HG03196 (cell line): ENCODE measurements at regions not wholly inside any gene's neighbourhood (a gene's known extent, or its start where the extent isn't known, plus 50 kb on each side); places are given as distances from the start of the nearest gene placed in this dataset.
"Not testable (repeated sequence)": the region's sequence is repeated elsewhere in the genome, so short reads cannot be mapped to it uniquely, and the experiment has no call there.

ENCODE experiments used
- ATAC-seq: cut with Tn5 transposase; IDR thresholded peaks from one replicate; pipeline ENCODE4 v1.9.1; 2021; ENCODE audit not compliant: unreplicated experiment

DNA sequence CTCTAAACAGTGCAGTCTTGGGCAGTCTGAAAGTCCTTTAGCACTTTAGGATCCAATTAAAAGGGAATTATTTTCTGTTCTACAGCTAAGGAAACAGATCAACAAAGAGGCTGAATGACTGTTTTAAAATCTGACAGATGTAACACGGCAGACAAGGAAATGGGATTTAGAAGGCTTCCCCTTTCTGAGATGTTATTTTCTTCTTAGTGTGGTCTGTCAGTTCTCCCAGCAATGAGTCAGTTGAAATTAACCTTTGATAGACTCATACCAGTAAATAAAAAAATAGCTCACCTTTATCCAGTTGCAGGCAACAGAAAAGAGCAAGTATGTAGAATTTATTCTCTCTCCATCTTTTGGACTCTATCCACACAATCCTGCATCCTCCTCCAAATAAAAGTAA is 98.1 kb downstream of the NEDD1 start:
- ATAC-seq, result no peak

DNA sequence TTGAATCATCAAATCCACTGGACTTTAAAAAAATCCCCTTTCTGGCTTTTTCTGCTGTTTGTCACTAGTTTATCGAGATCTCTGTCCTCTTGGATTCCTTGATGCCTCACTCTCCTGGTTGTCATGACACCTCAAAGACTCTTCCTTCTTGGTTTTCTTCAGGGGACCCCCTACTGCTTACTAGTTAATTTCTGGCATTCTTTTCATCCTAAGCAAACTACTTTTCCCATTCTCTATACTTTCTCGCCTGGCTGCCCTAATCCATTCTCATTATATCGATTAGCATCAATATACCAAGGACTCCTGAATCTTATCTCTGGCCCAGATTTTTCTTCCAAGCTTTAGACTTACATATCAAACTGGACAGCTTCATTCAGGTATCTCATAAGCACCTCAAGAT is 98.6 kb downstream of the NEDD1 start:
- no peak for ATAC-seq

- ATAC-seq, result no peak
These were observed 99.5 kb downstream of the NEDD1 start for GRCh38 chr12:97006585-97006984.

DNA sequence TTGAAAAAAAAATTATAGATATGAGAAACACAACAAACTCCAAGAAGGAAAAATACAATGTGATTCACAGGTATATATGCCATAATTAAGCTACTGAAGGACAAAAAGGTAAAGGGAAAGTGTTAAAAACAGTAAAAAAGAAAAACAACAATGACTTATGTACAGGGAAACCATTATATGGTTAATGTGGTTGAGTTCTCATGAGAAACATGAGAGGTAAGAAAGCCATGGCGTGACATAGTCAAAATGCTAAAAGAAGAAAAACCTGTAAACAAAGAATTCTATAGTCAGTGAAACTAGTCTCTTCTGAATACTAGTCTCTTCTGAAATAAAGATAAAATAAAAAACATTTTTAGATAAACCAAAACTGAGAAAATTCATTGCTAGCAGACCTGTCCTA is 109.1 kb downstream of the NEDD1 start:
- ATAC-seq, result no peak

- no peak for ATAC-seq
These were observed 110.2 kb downstream of the NEDD1 start for GRCh38 chr12:97017213-97017612.

GRCh38 chr12:97022536-97023230 is 115.6 kb downstream of the NEDD1 start:
- ATAC-seq, result no peak

- no peak for ATAC-seq
These were observed 117.3 kb downstream of the NEDD1 start for GRCh38 chr12:97024393-97024792.

DNA sequence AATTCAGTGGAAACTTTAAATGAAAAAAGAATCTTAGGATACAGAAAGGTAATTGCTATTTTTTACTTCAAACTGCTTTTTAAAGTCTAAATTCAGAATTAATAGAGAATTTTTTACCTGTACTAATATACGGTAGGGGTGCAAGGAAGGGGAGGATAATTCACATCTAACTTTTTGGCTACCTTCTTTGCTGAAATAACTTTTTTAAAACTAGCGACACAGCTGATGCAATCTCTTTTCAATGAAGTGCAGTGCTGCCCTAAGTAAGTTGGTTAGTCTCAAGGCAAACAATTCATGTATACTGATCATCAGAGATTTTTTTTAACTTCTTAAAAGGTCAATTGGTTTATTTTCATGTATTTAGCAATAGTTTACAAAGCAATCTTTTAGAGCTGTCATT is 119.8 kb downstream of the NEDD1 start:
- no peak for ATAC-seq

GRCh38 chr12:97027482-97027881 is 120.4 kb downstream of the NEDD1 start:
- ATAC-seq, result no peak

DNA sequence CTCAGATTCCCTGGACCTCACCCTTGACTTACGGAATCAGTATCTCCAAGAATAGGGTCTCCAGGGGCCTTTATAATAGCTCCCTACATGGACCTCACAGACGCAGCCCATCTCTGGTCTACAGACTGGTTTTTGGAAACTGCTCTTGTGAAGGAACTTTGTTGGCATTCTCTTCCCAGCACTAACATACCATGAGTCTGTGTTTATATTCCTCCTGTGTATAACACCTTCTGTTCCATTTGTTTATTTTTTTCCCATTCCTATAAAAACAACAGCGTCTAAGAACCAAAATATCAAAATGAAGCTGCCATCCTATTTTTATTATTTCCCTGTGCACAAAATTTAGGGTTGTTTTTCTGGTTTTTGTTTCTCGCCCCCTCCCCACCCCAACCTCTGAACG is 131.1 kb downstream of the NEDD1 start:
- no peak for ATAC-seq

GRCh38 chr12:97038834-97039233 is 131.8 kb downstream of the NEDD1 start:
- no peak for ATAC-seq

DNA sequence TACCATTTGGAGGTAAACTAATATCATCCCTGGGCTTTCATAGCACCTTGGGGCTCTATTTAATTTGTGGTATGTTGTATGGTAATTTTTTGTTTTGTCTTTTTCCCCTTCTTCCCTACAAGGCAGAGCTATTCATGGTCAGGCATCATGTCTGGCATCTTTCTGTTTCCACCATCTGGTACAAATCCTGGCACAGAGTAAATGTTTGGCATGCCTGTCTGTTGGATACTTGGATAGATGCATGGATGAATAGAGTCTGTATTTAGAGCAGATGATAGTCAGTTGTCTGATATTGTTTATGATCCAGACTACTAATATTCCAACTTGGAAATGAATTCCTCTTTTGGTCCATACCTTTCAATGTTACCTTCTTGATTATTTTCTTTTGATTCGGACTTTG is 139.8 kb downstream of the NEDD1 start:
- no peak for ATAC-seq

- no peak for ATAC-seq
These were observed 140.3 kb downstream of the NEDD1 start for GRCh38 chr12:97047361-97047760.

DNA sequence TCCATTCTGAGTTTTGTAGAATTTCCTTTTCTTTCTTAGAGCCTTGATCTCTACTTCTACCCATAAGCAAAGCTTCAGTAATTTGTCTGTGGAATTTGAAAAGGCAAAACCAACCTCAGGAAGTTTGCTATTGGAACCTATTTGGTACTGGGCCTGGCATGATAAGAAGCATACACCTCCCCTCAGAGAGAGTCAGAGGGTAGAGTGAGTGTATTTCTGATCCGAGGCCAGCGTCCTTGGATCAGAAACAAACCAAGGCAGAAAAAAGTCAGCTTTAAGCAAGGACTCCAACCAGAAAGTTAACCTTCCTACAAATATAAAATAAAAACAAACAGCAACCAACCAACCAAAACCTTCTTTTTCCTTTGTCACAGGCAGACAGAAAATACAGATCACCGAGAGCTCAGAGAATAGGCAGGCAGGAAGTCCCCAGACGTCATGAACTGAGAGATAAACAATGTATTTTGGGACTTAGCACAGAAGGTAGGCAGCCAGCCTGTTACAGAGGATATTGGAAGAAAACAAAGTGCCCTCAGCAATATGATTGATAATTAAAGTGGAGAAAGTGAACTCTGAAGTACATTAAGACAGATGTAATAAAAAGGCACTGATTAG is 141.5 kb downstream of the NEDD1 start:
- no peak for ATAC-seq

GRCh38 chr12:97050509-97050908 is 143.5 kb downstream of the NEDD1 start:
- ATAC-seq, result no peak

DNA sequence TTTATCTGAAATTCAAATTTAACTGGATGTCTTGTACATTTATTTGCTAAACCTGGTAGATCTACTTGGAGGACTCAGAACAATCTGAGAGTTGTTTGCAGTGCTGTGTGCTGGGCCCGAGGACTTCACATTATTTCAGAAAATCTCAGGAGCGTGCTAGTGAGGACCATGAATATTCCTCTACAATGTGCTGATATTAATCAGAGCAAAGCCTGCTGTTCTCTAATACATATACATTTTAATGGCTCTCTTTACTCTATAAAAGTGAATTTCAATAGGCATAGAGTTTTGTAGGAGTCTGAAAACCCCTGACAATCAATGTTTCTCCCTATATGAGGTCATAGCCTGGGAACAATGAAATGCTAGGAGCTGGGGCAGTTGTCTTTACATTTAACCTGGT is 144.3 kb downstream of the NEDD1 start:
- no peak for ATAC-seq

DNA sequence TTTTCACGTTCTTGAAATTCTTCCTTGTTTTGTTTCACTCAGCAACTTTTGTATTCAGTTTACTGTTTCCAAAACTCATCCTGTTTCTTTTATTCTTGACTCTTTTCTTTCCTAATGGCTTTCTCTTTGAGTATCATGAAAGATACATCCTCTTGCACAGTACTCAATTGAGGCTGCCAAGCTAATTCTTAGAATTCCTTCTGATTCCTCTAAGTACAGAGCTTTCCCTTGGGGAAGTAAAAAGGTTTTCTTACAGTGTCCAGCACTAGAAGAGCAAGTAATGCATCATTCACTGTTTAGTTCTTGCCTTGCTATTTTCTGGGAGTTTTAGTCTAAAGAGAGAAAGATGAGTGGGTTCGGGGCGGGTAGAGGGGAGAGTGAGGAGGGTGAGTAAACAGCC is 154.1 kb downstream of the NEDD1 start:
- no peak for ATAC-seq

GRCh38 chr12:97063292-97063935 is 156.4 kb downstream of the NEDD1 start:
- no peak for ATAC-seq

DNA sequence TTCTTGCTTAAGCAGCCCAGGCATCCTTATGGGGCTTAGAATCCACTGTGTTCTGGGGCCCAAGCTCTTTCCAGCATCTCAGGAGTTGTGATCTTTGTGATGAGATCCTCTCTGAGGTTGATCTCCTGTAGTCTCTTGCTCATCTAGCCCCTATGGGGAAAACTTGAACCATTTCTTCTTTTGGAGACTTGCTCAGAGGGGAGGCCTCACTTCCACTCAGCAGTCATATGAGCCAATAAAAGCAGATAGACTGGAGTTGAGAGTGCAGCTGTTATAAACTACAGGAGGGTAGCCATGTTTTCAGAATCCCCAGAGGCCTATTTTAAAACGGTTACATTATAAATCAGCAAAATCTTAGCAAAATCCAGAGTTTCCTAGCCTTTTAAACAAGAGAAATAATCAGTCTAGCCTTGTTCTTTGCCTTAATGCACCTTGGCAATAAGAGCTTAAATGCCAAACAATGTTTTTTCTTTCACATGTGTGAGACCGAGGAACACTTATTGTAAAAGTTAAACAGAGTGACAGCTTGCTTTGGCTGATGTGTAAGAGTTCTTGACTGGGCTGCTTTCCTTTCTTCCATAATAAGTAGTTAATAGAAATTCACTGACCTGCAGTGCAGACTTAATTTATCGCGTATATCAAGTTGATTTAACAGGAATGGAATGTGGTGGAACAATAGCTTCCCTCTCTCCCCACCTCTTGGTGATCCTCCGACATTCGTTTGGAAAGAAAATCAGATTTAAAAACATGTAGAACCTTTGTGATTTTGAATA is 168.3 kb downstream of the NEDD1 start:
- ATAC-seq, result no peak

- no peak for ATAC-seq
These were observed 169.0 kb downstream of the NEDD1 start for GRCh38 chr12:97075934-97076630.

DNA sequence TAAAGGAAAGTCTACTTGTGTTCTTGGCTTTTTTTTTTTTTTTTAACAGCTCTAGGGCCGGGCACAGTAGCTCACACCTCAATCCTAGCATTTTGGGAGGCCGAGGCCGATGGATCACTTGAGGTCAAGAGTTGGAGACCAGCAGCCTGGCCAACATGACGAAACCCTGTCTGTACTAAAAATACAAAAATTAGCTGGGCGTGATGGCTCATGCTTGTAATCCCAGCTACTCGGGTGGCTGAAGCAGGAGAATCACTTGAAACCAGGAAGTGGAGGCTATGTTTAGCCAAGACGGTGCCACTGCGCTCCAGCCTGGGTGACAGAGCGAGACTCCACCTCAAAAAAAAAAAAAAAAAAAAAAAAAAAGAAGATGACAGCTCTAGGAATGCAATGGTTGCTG is 169.9 kb downstream of the NEDD1 start:
- ATAC-seq, result not testable (repeated sequence)
